ENCODE measurements at regions not wholly inside any gene's neighbourhood (a gene's known extent, or its start where the extent isn't known, plus 50 kb on each side); places are given as distances from the start of the nearest gene placed in this dataset.

DNA sequence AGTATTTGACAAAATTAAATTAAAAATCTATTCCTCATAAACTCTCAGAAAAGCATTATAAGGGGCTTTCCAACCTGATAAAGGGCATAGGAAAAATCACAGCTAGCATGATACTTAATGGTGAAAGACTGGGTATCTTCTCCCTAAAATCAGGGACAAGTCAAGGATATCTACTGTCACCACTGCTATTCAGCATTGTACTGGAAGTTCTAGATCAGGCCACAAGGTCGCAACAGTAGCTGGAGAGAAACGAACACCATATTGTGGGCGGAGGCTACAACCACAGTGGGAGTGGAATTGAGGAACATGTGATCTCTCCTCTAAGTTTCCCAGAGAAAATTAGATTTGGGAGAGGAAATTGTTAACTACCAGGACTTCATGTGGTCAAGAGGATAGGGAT lies 70.0 kb upstream of the NAMPT start:
- no peak for TF ChIP-seq POLR2A (IDR thresholded peaks at IDR 0.05)
- TF ChIP-seq, protein P1, sequence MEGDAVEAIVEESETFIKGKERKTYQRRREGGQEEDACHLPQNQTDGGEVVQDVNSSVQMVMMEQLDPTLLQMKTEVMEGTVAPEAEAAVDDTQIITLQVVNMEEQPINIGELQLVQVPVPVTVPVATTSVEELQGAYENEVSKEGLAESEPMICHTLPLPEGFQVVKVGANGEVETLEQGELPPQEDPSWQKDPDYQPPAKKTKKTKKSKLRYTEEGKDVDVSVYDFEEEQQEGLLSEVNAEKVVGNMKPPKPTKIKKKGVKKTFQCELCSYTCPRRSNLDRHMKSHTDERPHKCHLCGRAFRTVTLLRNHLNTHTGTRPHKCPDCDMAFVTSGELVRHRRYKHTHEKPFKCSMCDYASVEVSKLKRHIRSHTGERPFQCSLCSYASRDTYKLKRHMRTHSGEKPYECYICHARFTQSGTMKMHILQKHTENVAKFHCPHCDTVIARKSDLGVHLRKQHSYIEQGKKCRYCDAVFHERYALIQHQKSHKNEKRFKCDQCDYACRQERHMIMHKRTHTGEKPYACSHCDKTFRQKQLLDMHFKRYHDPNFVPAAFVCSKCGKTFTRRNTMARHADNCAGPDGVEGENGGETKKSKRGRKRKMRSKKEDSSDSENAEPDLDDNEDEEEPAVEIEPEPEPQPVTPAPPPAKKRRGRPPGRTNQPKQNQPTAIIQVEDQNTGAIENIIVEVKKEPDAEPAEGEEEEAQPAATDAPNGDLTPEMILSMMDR (IDR thresholded peaks at IDR 0.05): no peak
